HG03097 (cell line): ENCODE measurements at regions not wholly inside any gene's neighbourhood (a gene's known extent, or its start where the extent isn't known, plus 50 kb on each side); places are given as distances from the start of the nearest gene placed in this dataset.
"Not testable (repeated sequence)": the region's sequence is repeated elsewhere in the genome, so short reads cannot be mapped to it uniquely, and the experiment has no call there.

Experiments used
- ATAC-seq: cut with Tn5 transposase; IDR thresholded peaks from one replicate; pipeline ENCODE4 v1.9.1; 2021; ENCODE audit not compliant: unreplicated experiment, low FRiP score

DNA sequence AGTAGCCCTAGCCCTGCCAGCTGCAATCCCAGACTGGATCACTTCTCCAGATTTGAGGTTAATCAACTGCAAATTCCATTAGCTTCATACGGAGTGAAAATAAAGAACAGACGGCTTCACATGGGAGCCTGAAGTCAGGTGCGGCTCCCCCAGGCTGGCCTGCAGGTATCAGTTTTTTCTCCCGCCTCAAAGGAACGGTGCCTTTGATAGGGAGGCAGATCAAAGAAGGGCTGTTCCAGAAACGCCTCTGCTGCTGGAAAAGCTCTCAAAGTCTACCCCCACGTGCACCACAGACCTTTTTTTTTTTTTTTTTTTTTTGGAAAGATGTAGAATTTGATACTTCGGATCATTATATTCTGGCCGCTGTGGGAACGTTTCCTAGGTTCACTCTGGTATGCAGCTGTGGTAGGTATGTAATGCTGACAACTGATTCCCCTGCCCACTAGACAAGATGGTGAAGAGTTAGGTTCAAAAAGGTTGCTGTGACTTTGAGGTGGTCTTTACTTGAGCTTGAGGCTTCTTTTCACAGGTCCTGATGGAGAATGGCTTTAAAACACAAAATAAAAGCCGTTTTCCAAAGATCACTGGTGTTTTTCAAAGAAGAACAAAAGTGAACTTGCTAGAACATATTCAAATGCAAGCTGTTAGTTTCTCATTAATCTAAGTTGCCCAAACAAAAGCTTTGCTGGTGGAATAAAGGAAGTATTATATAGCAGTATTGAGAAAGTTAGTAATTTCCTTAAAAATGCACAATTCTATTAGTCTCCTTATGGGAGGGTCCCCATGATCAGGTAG is 189.0 kb upstream of the NFIA start:
- ATAC-seq, result no peak

DNA sequence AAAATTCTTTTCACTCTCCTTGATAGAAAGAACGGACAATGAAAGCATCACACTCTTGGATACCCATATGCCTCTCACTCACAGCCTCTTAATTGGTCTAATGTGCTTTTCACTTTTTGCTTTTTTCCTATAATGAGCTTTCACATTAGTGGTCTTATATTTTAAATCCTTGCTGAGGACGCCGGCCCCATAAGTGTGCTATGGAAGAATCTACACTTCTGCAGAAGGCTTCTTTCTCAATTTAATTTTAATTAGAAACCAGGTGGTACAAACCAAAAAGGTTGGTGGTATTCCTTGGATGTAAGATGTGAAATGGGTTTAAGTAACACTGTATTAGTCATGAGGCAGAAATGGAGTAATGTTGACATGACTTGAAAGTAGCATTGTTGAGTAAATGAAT is 190.6 kb upstream of the NFIA start:
- no peak for ATAC-seq

DNA sequence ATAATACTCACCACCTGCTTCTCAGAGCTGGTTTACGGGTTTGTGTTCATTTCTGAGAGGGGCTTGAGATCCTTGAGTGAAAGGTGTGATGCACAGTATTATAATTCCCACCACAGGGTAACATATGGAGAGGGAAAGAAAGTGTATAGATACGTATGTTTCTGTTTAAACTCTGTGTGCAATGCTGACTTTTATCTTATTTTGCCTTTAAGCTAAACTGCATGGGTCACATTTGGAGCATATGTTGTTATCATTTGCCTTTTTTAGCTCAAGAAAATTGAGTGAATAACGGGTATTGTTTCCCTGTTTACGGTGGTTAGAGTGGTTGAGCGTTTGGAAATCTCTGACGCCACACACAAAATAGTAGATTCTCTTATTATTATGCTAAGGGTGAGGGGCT is 191.1 kb upstream of the NFIA start:
- no peak for ATAC-seq

DNA sequence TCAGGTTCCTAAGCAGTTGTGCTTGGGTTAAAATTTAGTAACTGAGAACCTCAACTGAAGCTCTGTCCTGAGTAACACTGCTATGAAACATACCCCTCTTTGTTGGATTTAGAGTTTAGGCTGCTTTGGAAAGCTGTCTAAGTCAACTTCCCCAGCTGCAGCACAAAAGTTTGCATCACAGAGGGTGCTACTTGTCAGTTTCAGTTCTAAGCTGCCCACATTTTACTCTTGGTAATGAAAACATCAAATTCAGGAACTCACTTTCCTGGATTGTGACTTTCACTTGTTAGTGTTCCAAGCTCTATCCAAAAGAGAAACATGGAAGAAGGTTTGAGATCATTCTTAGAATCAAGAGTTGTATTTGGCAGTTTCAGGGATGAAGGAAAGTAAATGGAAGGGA is 191.7 kb upstream of the NFIA start:
- ATAC-seq, result no peak

DNA sequence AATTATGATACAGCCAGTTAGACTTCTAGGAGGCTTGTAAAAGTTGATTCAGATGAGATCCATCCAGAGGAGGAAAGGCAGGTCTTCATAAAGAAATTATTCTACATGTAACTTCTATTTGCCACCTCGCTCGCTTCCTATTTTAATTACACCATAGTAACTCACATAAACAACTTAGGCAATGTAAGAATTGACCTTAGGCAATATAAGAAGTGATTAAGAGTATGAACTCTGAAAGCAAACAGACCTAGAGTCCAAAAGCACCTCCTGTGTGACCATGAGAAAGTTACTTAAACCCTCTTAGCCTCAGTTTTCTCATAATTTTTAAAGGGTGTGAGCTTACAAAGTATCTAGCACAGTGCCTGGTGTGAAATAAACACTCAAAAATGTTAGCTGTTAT is 192.7 kb upstream of the NFIA start:
- no peak for ATAC-seq

DNA sequence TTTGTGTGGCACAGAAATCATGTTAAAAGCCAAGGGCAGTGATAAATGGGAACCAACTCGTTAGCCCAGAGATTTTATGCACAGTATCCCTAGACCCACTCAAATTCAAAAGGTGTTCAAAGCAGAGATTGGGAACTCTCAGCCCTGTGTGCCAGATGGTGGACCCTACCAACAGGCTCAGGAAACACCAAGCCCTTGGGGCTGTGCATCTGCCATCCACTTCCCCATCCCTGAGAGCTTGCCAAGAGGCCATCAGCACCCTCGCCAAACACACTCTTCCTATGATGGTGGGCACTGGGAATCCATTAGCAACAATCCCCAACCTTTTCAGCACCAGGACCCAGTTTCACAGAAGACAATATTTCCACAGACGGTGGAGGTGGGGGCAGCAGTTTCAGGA is 194.2 kb upstream of the NFIA start:
- ATAC-seq, result no peak

DNA sequence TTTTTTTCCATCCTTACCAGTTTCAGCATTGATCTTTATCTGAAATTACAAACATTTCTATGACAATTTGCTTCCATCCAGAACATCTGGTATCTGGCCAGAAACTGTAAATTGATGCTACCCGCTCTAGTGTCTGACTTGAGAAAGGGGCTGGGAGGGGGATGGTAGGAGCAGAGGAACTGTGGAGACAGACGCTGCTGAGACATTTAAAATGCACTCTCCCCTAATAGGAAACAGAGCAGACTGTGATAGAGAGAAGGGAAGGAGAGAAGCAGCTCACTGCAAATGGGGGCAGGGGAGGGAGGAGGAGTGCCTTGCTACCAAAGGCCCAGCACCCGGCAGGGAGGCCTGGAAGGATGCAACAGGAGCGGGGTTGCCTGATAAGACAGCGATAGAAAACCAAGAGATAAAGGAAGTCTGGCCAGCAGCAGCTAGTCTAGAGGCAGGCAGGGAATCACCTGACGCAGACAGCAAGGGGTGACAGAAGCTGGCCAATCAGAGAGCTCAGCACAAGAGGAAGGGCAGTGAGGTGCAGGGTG is 195.5 kb upstream of the NFIA start:
- ATAC-seq, result no peak

DNA sequence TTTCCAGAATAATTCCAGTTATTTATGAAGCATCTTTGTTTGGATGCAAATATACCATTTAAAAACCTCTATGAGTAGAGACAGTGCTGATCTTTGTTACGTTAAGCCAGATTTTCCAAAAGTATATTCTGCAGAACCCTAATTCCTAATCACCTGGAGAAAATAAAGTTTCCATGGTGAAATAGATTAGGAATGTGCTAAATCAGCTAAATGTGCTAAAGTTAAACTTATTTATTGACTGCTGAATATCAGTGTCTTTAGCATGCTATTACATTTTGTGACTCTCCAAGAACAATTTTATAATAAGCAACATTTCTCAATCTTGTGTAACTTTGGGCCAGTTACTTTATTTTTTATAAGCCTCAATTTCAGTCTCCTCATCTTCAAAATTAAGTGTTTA is 196.3 kb upstream of the NFIA start:
- ATAC-seq, result no peak

DNA sequence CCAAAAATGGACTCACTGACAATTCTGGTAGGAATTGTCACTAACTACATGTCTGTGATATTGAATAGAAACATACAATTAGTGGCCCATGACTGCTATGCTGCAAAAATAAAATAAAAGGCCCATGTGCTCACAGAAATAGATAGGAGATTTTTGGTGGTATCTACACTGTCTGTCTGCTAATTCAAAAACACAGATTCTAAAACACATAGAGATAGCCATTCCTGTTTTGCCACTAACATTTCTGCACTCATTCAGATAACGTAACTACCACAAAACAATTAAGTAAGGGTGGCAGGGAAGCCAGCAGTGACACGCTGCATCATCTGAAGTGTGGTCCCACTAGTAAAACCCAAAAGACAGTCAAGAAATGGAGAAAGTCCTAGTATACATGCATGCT is 202.2 kb upstream of the NFIA start:
- ATAC-seq, result no peak

DNA sequence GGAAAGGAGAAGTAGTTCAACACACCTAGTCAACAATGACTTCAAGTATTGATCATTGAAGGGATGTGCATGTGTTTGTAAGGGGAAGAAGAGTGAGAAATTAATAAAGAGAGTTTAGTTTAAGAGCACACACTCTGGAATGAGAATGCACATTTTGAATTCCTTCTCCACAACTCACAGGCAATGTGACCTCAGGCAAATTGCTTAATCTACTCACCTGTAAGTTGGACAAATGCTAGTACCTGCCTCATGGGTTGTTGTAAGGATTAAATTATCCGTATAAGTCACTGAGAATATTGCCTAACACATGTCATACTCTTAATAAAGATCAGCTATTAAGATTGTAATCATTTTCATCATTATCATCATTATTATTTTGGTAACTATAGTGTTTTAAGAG is 204.0 kb upstream of the NFIA start:
- ATAC-seq, result no peak

DNA sequence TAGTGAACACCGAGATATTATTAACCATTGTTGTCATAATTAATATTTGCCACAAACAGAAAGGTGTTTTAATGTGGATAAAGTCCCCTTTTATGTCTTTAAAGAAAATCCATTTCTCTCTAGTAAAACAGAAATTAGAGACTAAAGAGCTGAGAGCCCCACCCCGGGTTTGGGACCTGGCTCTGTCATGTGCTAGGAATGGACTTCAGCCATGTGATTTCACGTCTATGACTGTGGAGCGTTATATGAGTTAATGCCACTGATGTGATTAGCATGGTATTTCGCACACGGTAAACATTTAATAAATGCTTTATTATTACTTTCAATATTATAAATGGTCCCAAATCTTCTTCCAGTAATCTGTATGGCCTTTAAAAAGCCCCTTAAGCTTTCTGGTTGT is 205.0 kb upstream of the NFIA start:
- no peak for ATAC-seq

DNA sequence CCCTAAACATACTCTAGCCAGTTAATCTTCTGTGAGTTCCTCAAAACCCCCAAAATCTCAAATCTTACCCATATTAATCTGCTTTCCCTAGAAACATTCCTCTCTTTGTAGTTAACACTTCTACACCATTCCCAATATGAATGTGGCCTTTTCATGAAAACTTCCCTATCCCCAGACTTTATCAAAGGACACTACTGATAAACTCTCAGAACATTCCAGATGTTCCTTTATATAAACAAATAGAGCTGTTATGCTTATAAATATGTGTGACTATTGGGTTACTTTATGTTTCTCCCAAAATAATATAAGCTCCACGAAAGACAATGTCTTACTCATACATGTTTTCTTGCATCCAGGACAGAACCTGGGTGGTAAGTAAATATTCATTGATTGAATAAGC is 205.4 kb upstream of the NFIA start:
- ATAC-seq, result no peak

DNA sequence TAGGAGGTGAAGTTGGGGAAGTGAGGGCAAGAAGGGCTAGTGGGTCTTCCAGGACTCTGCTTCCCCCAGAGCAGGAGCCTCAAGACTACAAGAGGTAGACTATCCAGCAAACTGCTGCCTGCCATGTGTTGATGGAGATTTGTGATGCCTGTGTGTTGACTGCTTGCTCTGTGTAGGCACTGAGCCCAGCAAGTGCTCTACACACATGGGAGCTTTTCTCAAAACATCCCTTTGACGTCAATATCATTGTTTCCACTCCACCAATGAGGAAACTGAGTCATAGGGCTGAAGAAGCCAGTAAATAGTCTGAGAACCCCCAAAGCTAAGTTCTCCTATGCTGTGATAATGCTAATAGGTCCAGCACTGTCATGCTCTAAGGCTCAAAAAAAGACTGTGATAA is 207.2 kb upstream of the NFIA start:
- no peak for ATAC-seq

DNA sequence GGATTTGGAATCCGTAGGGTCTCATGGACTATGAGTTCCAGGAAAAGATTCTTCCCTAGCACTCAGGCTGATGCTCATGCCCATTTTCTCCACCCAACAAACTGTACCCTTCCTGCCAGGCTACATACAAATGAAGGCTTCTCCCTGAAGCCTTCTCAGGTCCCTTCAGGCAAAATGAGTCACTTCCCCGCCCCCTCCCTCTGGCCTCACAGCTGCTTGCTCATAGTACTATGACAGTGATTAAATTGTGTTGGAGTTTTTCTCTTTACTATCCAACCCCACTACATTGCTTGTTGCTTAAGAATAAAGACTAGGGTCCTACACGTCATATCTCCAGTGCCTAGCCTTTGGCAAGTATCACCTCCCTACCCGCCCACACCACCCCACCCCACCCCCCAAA is 207.6 kb upstream of the NFIA start:
- ATAC-seq, result no peak

DNA sequence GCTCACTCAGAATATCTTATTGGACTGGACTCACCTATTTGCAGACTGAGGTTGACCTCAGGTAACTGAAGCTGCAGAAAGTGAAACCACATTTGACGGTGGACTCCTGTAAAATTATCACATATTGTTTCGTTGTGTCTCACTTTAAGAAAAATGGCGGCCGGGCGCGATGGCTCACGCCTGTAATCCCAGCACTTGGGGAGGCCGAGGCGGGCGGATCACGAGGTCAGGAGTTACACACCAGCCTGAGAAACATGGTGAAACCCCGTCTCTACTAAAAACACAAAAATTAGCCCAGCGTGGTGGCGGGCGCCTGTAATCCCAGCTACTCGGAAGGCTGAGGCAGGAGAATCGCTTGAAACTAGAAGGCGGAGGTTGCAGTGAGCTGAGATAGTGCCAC is 209.0 kb upstream of the NFIA start:
- ATAC-seq, result not testable (repeated sequence)

DNA sequence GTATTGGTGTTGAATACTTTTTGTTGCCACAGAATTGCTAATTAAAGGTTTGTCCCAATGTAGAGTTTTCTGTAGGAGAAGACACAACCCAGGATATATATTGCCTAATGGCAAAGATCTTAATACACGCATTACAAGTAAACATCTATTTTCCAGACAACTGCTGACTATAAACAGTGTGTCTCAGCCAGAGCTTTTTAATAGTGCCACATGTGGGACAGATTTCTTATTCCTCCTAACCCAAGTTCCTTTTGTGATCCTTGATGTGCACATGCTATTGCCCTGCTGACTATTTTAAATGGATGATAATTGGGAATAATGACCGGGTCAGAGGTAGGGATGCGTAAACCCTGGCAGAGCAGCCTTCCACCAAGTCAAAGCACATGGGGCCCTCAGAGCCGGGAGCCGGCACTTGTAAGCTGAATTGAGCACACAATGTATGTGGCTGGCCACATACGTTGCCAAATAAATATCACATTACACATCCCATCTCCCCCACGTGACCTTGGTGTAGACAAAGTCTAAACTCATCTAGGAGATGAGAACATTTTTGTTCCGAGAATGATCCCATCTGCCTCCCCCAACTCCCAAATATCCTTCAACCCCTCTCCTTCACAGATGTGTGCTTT is 209.8 kb upstream of the NFIA start:
- ATAC-seq, result no peak

DNA sequence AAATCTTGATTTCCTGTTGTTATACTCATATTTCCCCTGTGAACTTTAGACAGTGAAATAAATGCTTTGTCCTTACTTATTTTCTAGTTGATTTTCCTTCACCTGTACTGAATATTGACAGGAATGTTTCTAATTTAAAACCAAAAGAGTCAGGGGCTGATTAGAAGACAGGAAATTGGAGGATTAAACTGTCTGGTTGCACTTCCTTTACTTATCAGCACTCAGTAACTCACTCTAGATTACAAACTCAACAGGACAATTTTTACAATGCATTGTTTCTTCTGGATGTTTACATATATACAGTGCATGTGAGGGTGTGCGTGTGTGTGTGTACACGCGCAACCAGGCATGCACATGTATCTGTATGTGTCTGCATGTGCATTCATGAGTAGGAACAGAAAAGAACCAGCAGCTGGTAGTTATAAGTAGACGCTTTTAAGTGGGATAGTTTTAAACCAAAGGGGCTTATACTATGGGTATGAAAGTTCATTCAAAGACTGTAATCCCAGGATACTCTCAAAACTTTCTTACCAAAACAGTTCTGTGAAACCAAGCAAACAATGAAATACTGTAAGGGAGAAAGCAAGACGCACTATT is 212.0 kb upstream of the NFIA start:
- no peak for ATAC-seq

DNA sequence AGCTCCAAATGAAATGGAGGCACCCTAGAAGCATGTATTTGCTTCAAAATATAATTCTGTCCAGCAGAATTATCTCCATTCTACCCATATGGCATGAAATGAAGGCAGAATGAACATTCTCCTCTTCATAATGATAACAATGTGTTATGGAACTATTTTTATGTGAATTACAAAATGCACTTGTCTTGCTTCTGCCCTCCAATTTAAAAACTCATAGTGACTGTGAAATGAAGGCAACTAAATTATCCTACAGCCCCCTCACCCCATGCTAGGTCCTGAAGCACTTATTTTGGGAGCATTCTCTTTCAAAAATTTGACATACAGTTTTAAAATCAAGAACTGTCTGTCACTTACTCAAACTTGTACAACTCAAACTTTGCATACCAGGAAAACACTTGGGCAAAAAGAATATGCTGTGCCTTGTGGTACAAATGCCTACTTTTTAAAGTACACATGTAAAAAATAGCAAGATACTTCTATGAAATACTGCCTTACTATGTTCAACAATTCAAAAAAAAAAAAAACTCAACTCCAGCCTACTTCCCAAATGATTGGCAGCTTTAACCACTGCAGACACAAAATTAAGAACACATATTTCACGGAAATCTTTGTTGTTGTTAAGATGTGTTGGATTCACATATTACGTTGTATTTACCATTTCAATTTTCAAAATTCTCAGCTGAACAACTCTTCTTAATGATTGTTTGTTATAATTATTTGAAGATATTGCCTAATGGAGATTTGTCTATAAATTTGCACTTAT is 213.3 kb upstream of the NFIA start:
- ATAC-seq, result no peak

DNA sequence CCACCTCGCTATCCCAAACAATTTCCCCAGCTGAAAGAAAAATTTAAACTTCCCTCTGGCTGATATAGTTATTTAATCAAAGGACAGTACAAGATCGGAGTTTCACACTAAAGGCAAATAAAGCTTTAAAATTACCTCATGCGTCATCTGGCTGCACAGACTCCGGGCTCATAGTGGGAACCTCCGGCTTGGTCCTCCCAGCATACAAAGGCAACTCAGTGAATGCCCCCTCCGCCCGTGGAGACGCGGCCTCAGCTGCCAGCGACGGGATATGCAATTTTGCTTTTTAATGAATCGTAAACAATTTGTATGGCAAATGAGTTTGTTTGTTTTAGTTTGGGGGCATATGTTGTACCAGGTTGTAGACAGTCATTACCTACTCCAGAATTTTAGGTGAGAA is 214.6 kb upstream of the NFIA start:
- no peak for ATAC-seq

DNA sequence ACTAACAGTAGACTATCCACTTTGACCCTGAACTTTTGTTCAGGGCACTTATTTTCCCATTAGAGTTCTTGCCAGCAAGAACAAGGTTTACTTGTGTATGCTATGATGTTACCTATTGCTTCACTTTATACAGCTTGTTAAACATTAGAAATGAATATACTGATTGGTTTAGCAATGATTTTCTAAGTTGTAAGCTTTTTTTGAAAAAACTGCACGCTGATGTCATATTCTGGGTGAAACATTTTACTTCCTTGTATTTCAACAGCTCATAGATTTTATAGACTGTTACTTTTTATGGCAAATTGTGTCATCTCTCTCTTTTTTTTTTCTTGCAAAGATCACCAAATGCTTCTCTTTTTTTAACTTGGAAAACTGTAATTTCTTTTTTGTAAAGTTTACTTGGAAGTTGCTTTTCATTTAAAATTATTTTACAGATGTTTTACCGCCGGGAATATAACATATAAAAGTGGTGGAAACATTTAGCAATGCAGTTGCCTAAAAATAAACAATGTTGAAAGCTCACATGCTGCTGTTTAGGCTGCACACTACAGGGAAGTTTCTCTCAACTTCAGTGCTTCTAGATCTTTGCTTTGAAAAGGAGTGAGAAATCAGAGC is 215.3 kb upstream of the NFIA start:
- ATAC-seq, result no peak
